ENCODE measurements at regions not wholly inside any gene's neighbourhood (a gene's known extent, or its start where the extent isn't known, plus 50 kb on each side); places are given as distances from the start of the nearest gene placed in this dataset.

DNA sequence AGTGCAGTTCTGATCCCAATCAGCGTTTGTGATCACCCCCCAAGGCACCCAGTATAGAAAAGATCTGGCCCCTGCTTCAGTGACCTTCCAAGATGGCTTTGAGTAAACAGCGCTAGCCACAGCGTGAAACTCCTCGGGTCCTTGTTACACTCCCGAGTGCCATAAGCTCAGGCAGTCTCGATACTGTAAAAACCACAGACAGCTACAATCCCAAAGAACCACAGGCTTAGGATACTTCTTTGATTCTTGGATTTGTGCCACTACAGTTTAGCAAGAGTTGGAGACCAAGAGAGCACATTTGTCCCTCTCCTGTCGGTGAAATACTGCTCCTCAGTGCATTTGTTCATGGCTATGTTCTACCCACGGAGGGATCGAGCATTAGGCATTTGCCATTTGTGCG is 352.5 kb upstream of the ZNF521 start:
- TF ChIP-seq, protein P1, sequence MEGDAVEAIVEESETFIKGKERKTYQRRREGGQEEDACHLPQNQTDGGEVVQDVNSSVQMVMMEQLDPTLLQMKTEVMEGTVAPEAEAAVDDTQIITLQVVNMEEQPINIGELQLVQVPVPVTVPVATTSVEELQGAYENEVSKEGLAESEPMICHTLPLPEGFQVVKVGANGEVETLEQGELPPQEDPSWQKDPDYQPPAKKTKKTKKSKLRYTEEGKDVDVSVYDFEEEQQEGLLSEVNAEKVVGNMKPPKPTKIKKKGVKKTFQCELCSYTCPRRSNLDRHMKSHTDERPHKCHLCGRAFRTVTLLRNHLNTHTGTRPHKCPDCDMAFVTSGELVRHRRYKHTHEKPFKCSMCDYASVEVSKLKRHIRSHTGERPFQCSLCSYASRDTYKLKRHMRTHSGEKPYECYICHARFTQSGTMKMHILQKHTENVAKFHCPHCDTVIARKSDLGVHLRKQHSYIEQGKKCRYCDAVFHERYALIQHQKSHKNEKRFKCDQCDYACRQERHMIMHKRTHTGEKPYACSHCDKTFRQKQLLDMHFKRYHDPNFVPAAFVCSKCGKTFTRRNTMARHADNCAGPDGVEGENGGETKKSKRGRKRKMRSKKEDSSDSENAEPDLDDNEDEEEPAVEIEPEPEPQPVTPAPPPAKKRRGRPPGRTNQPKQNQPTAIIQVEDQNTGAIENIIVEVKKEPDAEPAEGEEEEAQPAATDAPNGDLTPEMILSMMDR (IDR thresholded peaks at IDR 0.05) = no peak
- TF ChIP-seq POLR2A (IDR thresholded peaks at IDR 0.05) = no peak

All from thyroid gland (tissue), 4 donors.